Activated T-cell treated with anti-CD3 and anti-CD28 coated beads, Interleukin-2, amount 50 U/mL, for 24 hours (primary cell): ENCODE measurements at regions not wholly inside any gene's neighbourhood (a gene's known extent, or its start where the extent isn't known, plus 50 kb on each side); places are given as distances from the start of the nearest gene placed in this dataset.

Source experiments
- DNase-seq: peaks from one replicate; pipeline ENCODE4 v3.0.0-alpha.2; 2020
- H3K27ac Mint-ChIP-seq: 2 replicates; pipeline ENCODE4 v1.8.0; 2020; ENCODE audit warnings: mild to moderate bottlenecking, mixed read lengths
- H3K27me3 Mint-ChIP-seq: 2 replicates; pipeline ENCODE4 v1.8.0; 2020; ENCODE audit warnings: mixed read lengths
- H3K36me3 Mint-ChIP-seq: 2 replicates; pipeline ENCODE4 v1.8.0; 2020; ENCODE audit warnings: low read depth, mixed read lengths
- H3K4me1 Mint-ChIP-seq: 2 replicates; pipeline ENCODE4 v1.8.0; 2020; ENCODE audit warnings: low read depth, mixed read lengths
- H3K4me3 Mint-ChIP-seq: 2 replicates; pipeline ENCODE4 v1.8.0; 2020; ENCODE audit warnings: mild to moderate bottlenecking, moderate library complexity, mixed read lengths
- H3K9me3 Mint-ChIP-seq: 2 replicates; pipeline ENCODE4 v1.8.0; 2020; ENCODE audit warnings: mixed read lengths

GRCh38 chr5:23033864-23034263 lies 180.7 kb upstream of the CDH12 start:
- DNase-seq, result no peak
- Mint-ChIP-seq H3K27ac (no peak overlapping the region), H3K4me1 (no peaks in the 10 kb centered on the region), H3K4me3 (no peak overlapping the region), H3K27me3 (no peaks in the 10 kb centered on the region), H3K9me3 (peaks cover 11% of the 10 kb centered on the region), H3K36me3 (no peaks in the 10 kb centered on the region)

- Mint-ChIP-seq H3K4me1 (no peaks in the 10 kb centered on the region), H3K9me3 (peaks cover 8% of the 10 kb centered on the region), H3K27ac (no peak overlapping the region), H3K36me3 (no peaks in the 10 kb centered on the region), H3K4me3 (no peak overlapping the region), H3K27me3 (no peaks in the 10 kb centered on the region)
- no peak for DNase-seq
These were observed 176.1 kb upstream of the CDH12 start for GRCh38 chr5:23029290-23029689.

- DNase-seq, result no peak
- H3K36me3 Mint-ChIP-seq, result no peaks in the 10 kb centered on the region
- no peak overlapping the region for H3K27ac Mint-ChIP-seq
- H3K9me3 Mint-ChIP-seq, result peaks cover 4% of the 10 kb centered on the region
- H3K4me3 Mint-ChIP-seq, result no peak overlapping the region
- no peaks in the 10 kb centered on the region for H3K27me3 Mint-ChIP-seq
- no peaks in the 10 kb centered on the region for H3K4me1 Mint-ChIP-seq
These were observed 175.4 kb upstream of the CDH12 start for GRCh38 chr5:23028445-23029021.

- Mint-ChIP-seq H3K4me3 (no peak overlapping the region), H3K27ac (no peak overlapping the region), H3K27me3 (no peaks in the 10 kb centered on the region), H3K4me1 (no peaks in the 10 kb centered on the region), H3K9me3 (peaks cover 4% of the 10 kb centered on the region), H3K36me3 (no peaks in the 10 kb centered on the region)
- DNase-seq, result no peak
These were observed 174.7 kb upstream of the CDH12 start for GRCh38 chr5:23027830-23028229.

GRCh38 chr5:23027331-23027730 lies 174.2 kb upstream of the CDH12 start:
- peaks cover 4% of the 10 kb centered on the region for H3K9me3 Mint-ChIP-seq
- H3K4me3 Mint-ChIP-seq, result no peak overlapping the region
- no peaks in the 10 kb centered on the region for H3K4me1 Mint-ChIP-seq
- H3K27ac Mint-ChIP-seq, result no peak overlapping the region
- no peaks in the 10 kb centered on the region for H3K36me3 Mint-ChIP-seq
- no peaks in the 10 kb centered on the region for H3K27me3 Mint-ChIP-seq
- DNase-seq, result no peak

- Mint-ChIP-seq H3K36me3 (no peaks in the 10 kb centered on the region), H3K9me3 (peaks cover 4% of the 10 kb centered on the region), H3K4me3 (no peak overlapping the region), H3K4me1 (no peaks in the 10 kb centered on the region), H3K27me3 (no peaks in the 10 kb centered on the region), H3K27ac (no peak overlapping the region)
- DNase-seq, result no peak
These were observed 173.4 kb upstream of the CDH12 start for GRCh38 chr5:23026252-23027170.

GRCh38 chr5:23025629-23026233 lies 172.6 kb upstream of the CDH12 start:
- H3K9me3 Mint-ChIP-seq, result peaks cover 6% of the 10 kb centered on the region
- H3K36me3 Mint-ChIP-seq, result no peaks in the 10 kb centered on the region
- H3K27ac Mint-ChIP-seq, result no peak overlapping the region
- no peak for DNase-seq
- H3K27me3 Mint-ChIP-seq, result no peaks in the 10 kb centered on the region
- no peaks in the 10 kb centered on the region for H3K4me1 Mint-ChIP-seq
- no peak overlapping the region for H3K4me3 Mint-ChIP-seq

- H3K27ac Mint-ChIP-seq, result no peak overlapping the region
- no peak overlapping the region for H3K4me3 Mint-ChIP-seq
- no peaks in the 10 kb centered on the region for H3K27me3 Mint-ChIP-seq
- DNase-seq, result no peak
- H3K36me3 Mint-ChIP-seq, result no peaks in the 10 kb centered on the region
- no peaks in the 10 kb centered on the region for H3K4me1 Mint-ChIP-seq
- H3K9me3 Mint-ChIP-seq, result peaks cover 10% of the 10 kb centered on the region
These were observed 171.3 kb upstream of the CDH12 start for GRCh38 chr5:23024470-23024869.

GRCh38 chr5:23014825-23015224 lies 161.7 kb upstream of the CDH12 start:
- Mint-ChIP-seq H3K4me1 (peaks cover 6% of the 10 kb centered on the region), H3K36me3 (no peaks in the 10 kb centered on the region), H3K27ac (no peak overlapping the region), H3K4me3 (no peak overlapping the region), H3K27me3 (no peaks in the 10 kb centered on the region), H3K9me3 (peaks cover 2% of the 10 kb centered on the region)
- no peak for DNase-seq

- no peak for DNase-seq
- Mint-ChIP-seq H3K4me3 (no peak overlapping the region), H3K36me3 (no peaks in the 10 kb centered on the region), H3K9me3 (no peaks in the 10 kb centered on the region), H3K27ac (no peak overlapping the region), H3K4me1 (peaks cover 6% of the 10 kb centered on the region), H3K27me3 (no peaks in the 10 kb centered on the region)
These were observed 161.1 kb upstream of the CDH12 start for GRCh38 chr5:23014266-23014665.

GRCh38 chr5:23013395-23013998 lies 160.4 kb upstream of the CDH12 start:
- Mint-ChIP-seq H3K36me3 (no peaks in the 10 kb centered on the region), H3K27me3 (no peaks in the 10 kb centered on the region), H3K4me3 (peak overlapping the region; percentile 66), H3K9me3 (no peaks in the 10 kb centered on the region), H3K27ac (no peak overlapping the region), H3K4me1 (peaks cover 6% of the 10 kb centered on the region)
- no peak for DNase-seq

GRCh38 chr5:23012842-23013241 lies 159.7 kb upstream of the CDH12 start:
- H3K27ac Mint-ChIP-seq, result no peak overlapping the region
- peaks cover 6% of the 10 kb centered on the region for H3K4me1 Mint-ChIP-seq
- H3K27me3 Mint-ChIP-seq, result no peaks in the 10 kb centered on the region
- H3K4me3 Mint-ChIP-seq, result peak overlapping the region; percentile 66
- no peak for DNase-seq
- H3K9me3 Mint-ChIP-seq, result no peaks in the 10 kb centered on the region
- no peaks in the 10 kb centered on the region for H3K36me3 Mint-ChIP-seq

GRCh38 chr5:23007762-23008161 lies 154.6 kb upstream of the CDH12 start:
- Mint-ChIP-seq H3K27me3 (no peaks in the 10 kb centered on the region), H3K9me3 (peaks cover 5% of the 10 kb centered on the region), H3K27ac (no peak overlapping the region), H3K4me3 (no peak overlapping the region), H3K36me3 (no peaks in the 10 kb centered on the region), H3K4me1 (no peaks in the 10 kb centered on the region)
- no peak for DNase-seq

GRCh38 chr5:23007236-23007635 lies 154.1 kb upstream of the CDH12 start:
- Mint-ChIP-seq H3K4me3 (no peak overlapping the region), H3K27ac (no peak overlapping the region), H3K36me3 (no peaks in the 10 kb centered on the region), H3K4me1 (no peaks in the 10 kb centered on the region), H3K27me3 (no peaks in the 10 kb centered on the region), H3K9me3 (peaks cover 5% of the 10 kb centered on the region)
- DNase-seq, result no peak

GRCh38 chr5:23001120-23001519 lies 148.0 kb upstream of the CDH12 start:
- Mint-ChIP-seq H3K4me3 (no peak overlapping the region), H3K27ac (no peak overlapping the region), H3K36me3 (no peaks in the 10 kb centered on the region), H3K9me3 (peaks cover 5% of the 10 kb centered on the region), H3K4me1 (no peaks in the 10 kb centered on the region), H3K27me3 (no peaks in the 10 kb centered on the region)
- no peak for DNase-seq
